ENCODE measurements at regions not wholly inside any gene's neighbourhood (a gene's known extent, or its start where the extent isn't known, plus 50 kb on each side); places are given as distances from the start of the nearest gene placed in this dataset.

GRCh38 chr18:33906046-33906445, 318.7 kb downstream of the NOL4 start:
- DNase-seq (ENCODE audit: insufficient read length) = no peak
- TF ChIP-seq POLR2A (IDR thresholded peaks at IDR 0.05; ENCODE audit: low read depth, low read length) = no peak
- TF ChIP-seq POLR2AphosphoS5 (IDR thresholded peaks at IDR 0.05; ENCODE audit: low read depth, low read length) = no peak
- no peak for TF ChIP-seq TAF1 (IDR thresholded peaks at IDR 0.05; ENCODE audit: borderline replicate concordance, low read depth, low read length)
- no peak for FAIRE-seq

GRCh38 chr18:33901894-33902512, 322.7 kb downstream of the NOL4 start:
- no peak for FAIRE-seq
- no peak for DNase-seq (ENCODE audit: insufficient read length)
- TF ChIP-seq POLR2AphosphoS5 (IDR thresholded peaks at IDR 0.05; ENCODE audit: low read depth, low read length) = no peak
- no peak for TF ChIP-seq POLR2A (IDR thresholded peaks at IDR 0.05; ENCODE audit: low read depth, low read length)
- no peak for TF ChIP-seq TAF1 (IDR thresholded peaks at IDR 0.05; ENCODE audit: borderline replicate concordance, low read depth, low read length)

- DNase-seq (ENCODE audit: insufficient read length) (no peak), FAIRE-seq (no peak)
- TF ChIP-seq POLR2AphosphoS5 (IDR thresholded peaks at IDR 0.05; ENCODE audit: low read depth, low read length) = no peak
- TF ChIP-seq TAF1 (IDR thresholded peaks at IDR 0.05; ENCODE audit: borderline replicate concordance, low read depth, low read length) = no peak
- TF ChIP-seq POLR2A (IDR thresholded peaks at IDR 0.05; ENCODE audit: low read depth, low read length) = no peak
These were observed 322.6 kb downstream of the ASXL3 start for GRCh38 chr18:33900638-33901037.

GRCh38 chr18:33898427-33898826, 320.4 kb downstream of the ASXL3 start:
- DNase-seq (ENCODE audit: insufficient read length) (no peak), FAIRE-seq (no peak)
- TF ChIP-seq POLR2A (IDR thresholded peaks at IDR 0.05; ENCODE audit: low read depth, low read length) (no peak), TAF1 (IDR thresholded peaks at IDR 0.05; ENCODE audit: borderline replicate concordance, low read depth, low read length) (no peak), POLR2AphosphoS5 (IDR thresholded peaks at IDR 0.05; ENCODE audit: low read depth, low read length) (no peak)

GRCh38 chr18:33878213-33878612, 300.2 kb downstream of the ASXL3 start:
- no peak for TF ChIP-seq TAF1 (IDR thresholded peaks at IDR 0.05; ENCODE audit: borderline replicate concordance, low read depth, low read length)
- no peak for TF ChIP-seq POLR2A (IDR thresholded peaks at IDR 0.05; ENCODE audit: low read depth, low read length)
- no peak for TF ChIP-seq POLR2AphosphoS5 (IDR thresholded peaks at IDR 0.05; ENCODE audit: low read depth, low read length)
- no peak for DNase-seq (ENCODE audit: insufficient read length)
- no peak for FAIRE-seq

- TF ChIP-seq POLR2AphosphoS5 (IDR thresholded peaks at IDR 0.05; ENCODE audit: low read depth, low read length) (no peak), TAF1 (IDR thresholded peaks at IDR 0.05; ENCODE audit: borderline replicate concordance, low read depth, low read length) (no peak), POLR2A (IDR thresholded peaks at IDR 0.05; ENCODE audit: low read depth, low read length) (no peak)
- DNase-seq (ENCODE audit: insufficient read length) = no peak
- no peak for FAIRE-seq
These were observed 297.1 kb downstream of the ASXL3 start for GRCh38 chr18:33875029-33875565.

GRCh38 chr18:33873112-33873511, 295.1 kb downstream of the ASXL3 start:
- DNase-seq (ENCODE audit: insufficient read length) (no peak), FAIRE-seq (no peak)
- TF ChIP-seq POLR2AphosphoS5 (IDR thresholded peaks at IDR 0.05; ENCODE audit: low read depth, low read length) (no peak), TAF1 (IDR thresholded peaks at IDR 0.05; ENCODE audit: borderline replicate concordance, low read depth, low read length) (no peak), POLR2A (IDR thresholded peaks at IDR 0.05; ENCODE audit: low read depth, low read length) (no peak)

- DNase-seq (ENCODE audit: insufficient read length) = no peak
- TF ChIP-seq POLR2AphosphoS5 (IDR thresholded peaks at IDR 0.05; ENCODE audit: low read depth, low read length) (no peak), TAF1 (IDR thresholded peaks at IDR 0.05; ENCODE audit: borderline replicate concordance, low read depth, low read length) (no peak), POLR2A (IDR thresholded peaks at IDR 0.05; ENCODE audit: low read depth, low read length) (no peak)
- no peak for FAIRE-seq
These were observed 293.5 kb downstream of the ASXL3 start for GRCh38 chr18:33871363-33872025.

GRCh38 chr18:33870059-33870458, 292.0 kb downstream of the ASXL3 start:
- FAIRE-seq = no peak
- TF ChIP-seq TAF1 (IDR thresholded peaks at IDR 0.05; ENCODE audit: borderline replicate concordance, low read depth, low read length) (no peak), POLR2AphosphoS5 (IDR thresholded peaks at IDR 0.05; ENCODE audit: low read depth, low read length) (no peak), POLR2A (IDR thresholded peaks at IDR 0.05; ENCODE audit: low read depth, low read length) (no peak)
- no peak for DNase-seq (ENCODE audit: insufficient read length)

- FAIRE-seq (no peak), DNase-seq (ENCODE audit: insufficient read length) (no peak)
These were observed 288.4 kb downstream of the ASXL3 start for GRCh38 chr18:33866386-33866785.

GRCh38 chr18:33863912-33864311, 285.9 kb downstream of the ASXL3 start:
- DNase-seq (ENCODE audit: insufficient read length) (no peak), FAIRE-seq (no peak)
- TF ChIP-seq TAF1 (IDR thresholded peaks at IDR 0.05; ENCODE audit: borderline replicate concordance, low read depth, low read length) = no peak
- no peak for TF ChIP-seq POLR2A (IDR thresholded peaks at IDR 0.05; ENCODE audit: low read depth, low read length)
- no peak for TF ChIP-seq POLR2AphosphoS5 (IDR thresholded peaks at IDR 0.05; ENCODE audit: low read depth, low read length)

More at GRCh38 chr18:33866386-33866785, 288.4 kb downstream of the ASXL3 start:
- no peak for TF ChIP-seq POLR2AphosphoS5 (IDR thresholded peaks at IDR 0.05; ENCODE audit: low read depth, low read length)
- TF ChIP-seq POLR2A (IDR thresholded peaks at IDR 0.05; ENCODE audit: low read depth, low read length) = no peak
- no peak for TF ChIP-seq TAF1 (IDR thresholded peaks at IDR 0.05; ENCODE audit: borderline replicate concordance, low read depth, low read length)

- FAIRE-seq = no peak
These were observed 276.8 kb downstream of the ASXL3 start for GRCh38 chr18:33854827-33855139.

More at GRCh38 chr18:33854827-33855139, 276.8 kb downstream of the ASXL3 start:
- no peak for TF ChIP-seq POLR2AphosphoS5 (IDR thresholded peaks at IDR 0.05; ENCODE audit: low read depth, low read length)
- TF ChIP-seq POLR2A (IDR thresholded peaks at IDR 0.05; ENCODE audit: low read depth, low read length) = no peak
- TF ChIP-seq TAF1 (IDR thresholded peaks at IDR 0.05; ENCODE audit: borderline replicate concordance, low read depth, low read length) = no peak
- DNase-seq (ENCODE audit: insufficient read length) = no peak
